Loucy (cell line): ENCODE measurements at regions not wholly inside any gene's neighbourhood (a gene's known extent, or its start where the extent isn't known, plus 50 kb on each side); places are given as distances from the start of the nearest gene placed in this dataset.

Source experiments
- H2AFZ ChIP-seq: fragments of 200-600 bp; sonication (generic); 2 replicates; pipeline ENCODE4 v1.6.0; 2016; ENCODE audit warnings: antibody characterized with exemption, mild to moderate bottlenecking, low read length, moderate library complexity
- H3F3A ChIP-seq: fragments of 200-600 bp; 2 replicates; pipeline ENCODE4 v1.6.0; 2016; ENCODE audit warnings: antibody characterized with exemption, low read depth, mild to moderate bottlenecking
- H3K27me3 ChIP-seq: fragments of 200-600 bp; sonication (generic); 2 replicates; pipeline ENCODE4 v1.6.1; 2014; ENCODE audit warnings: low read length, mild to moderate bottlenecking; ENCODE audit not compliant: insufficient read depth, poor library complexity, severe bottlenecking
- H3K36me3 ChIP-seq: fragments of 200-600 bp; sonication (generic); 2 replicates; pipeline ENCODE4 v1.6.1; 2016; ENCODE audit warnings: low read length; ENCODE audit not compliant: insufficient read depth
- H3K4me1 ChIP-seq: fragments of 200-600 bp; sonication (generic); 2 replicates; pipeline ENCODE4 v1.5.1; 2014; ENCODE audit warnings: low read length, mild to moderate bottlenecking; ENCODE audit not compliant: insufficient read depth, poor library complexity, severe bottlenecking
- H3K4me2 ChIP-seq: fragments of 200-600 bp; sonication (generic); 2 replicates; pipeline ENCODE4 v1.6.0; 2014; ENCODE audit warnings: antibody characterized with exemption, low read length, low read depth, mild to moderate bottlenecking; ENCODE audit not compliant: poor library complexity, severe bottlenecking
- H3K4me3 ChIP-seq: fragments of 200-600 bp; sonication (generic); 2 replicates; pipeline ENCODE4 v1.5.1; 2014; ENCODE audit warnings: low read length, mild to moderate bottlenecking, mixed read lengths; ENCODE audit not compliant: poor library complexity, severe bottlenecking
- H3K79me2 ChIP-seq: fragments of 200-600 bp; sonication (generic); 2 replicates; pipeline ENCODE4 v1.6.1; 2014; ENCODE audit warnings: low read length; ENCODE audit not compliant: insufficient read depth
- H3K9ac ChIP-seq: fragments of 200-600 bp; sonication (generic); 2 replicates; pipeline ENCODE4 v1.6.0; 2014; ENCODE audit warnings: mild to moderate bottlenecking, low read depth, low read length, moderate library complexity; ENCODE audit not compliant: poor library complexity, severe bottlenecking
- H3K9me2 ChIP-seq: fragments of 200-600 bp; sonication (generic); replicated peaks from 2 replicates; pipeline ENCODE4 v1.6.1; 2016; ENCODE audit warnings: low read depth, low read length, mixed read lengths
- H3K9me3 ChIP-seq: fragments of 200-600 bp; sonication (generic); 2 replicates; pipeline ENCODE4 v1.6.1; 2014; ENCODE audit warnings: mild to moderate bottlenecking, antibody characterized with exemption, low read length, low read depth; ENCODE audit not compliant: insufficient read depth
- H4K20me1 ChIP-seq: fragments of 200-600 bp; sonication (generic); 2 replicates; pipeline ENCODE4 v1.6.0; 2014; ENCODE audit warnings: antibody characterized with exemption, low read length, mild to moderate bottlenecking; ENCODE audit not compliant: insufficient read depth, poor library complexity, severe bottlenecking
- CTCF ChIP-seq: fragments of 200-600 bp; sonication (generic); conservative IDR thresholded peaks from 2 replicates; pipeline ENCODE4 v1.5.1; 2014; ENCODE audit warnings: mild to moderate bottlenecking, antibody characterized with exemption, low read length
- EZH2phosphoT487 ChIP-seq: fragments of 200-600 bp; IDR thresholded peaks from 2 replicates; pipeline ENCODE4 v1.6.1; 2018; ENCODE audit warnings: antibody characterized with exemption, mild to moderate bottlenecking, moderate library complexity, borderline replicate concordance

- H3K4me1 ChIP-seq, result no peaks in the 10 kb centered on the region
- no peaks in the 10 kb centered on the region for H3K79me2 ChIP-seq
- H3K9me3 ChIP-seq, result peaks cover 9% of the 10 kb centered on the region; the same call in 1 of the 2 replicates
- no peak overlapping the region for H3K4me3 ChIP-seq
- TF ChIP-seq CTCF (no peak), EZH2phosphoT487 (no peak)
- H3K36me3 ChIP-seq, result no peaks in the 10 kb centered on the region
- no peak overlapping the region for H3K4me2 ChIP-seq
- no peak overlapping the region for H2AFZ ChIP-seq
- H3K9me2 ChIP-seq, result no peaks in the 10 kb centered on the region
- no peaks in the 10 kb centered on the region for H3F3A ChIP-seq
- no peak overlapping the region for H3K9ac ChIP-seq
- H3K27me3 ChIP-seq, result no peaks in the 10 kb centered on the region
- no peaks in the 10 kb centered on the region for H4K20me1 ChIP-seq
Measured at GRCh38 chr1:14377386-14377785, 221.1 kb upstream of the KAZN start.

- no peak overlapping the region for H3K9ac ChIP-seq
- H3K4me2 ChIP-seq, result no peak overlapping the region
- no peak for TF ChIP-seq CTCF
- TF ChIP-seq EZH2phosphoT487, result no peak
- no peaks in the 10 kb centered on the region for H3K27me3 ChIP-seq
- no peaks in the 10 kb centered on the region for H3F3A ChIP-seq
- H2AFZ ChIP-seq, result no peak overlapping the region
- H3K4me3 ChIP-seq, result no peak overlapping the region
- no peaks in the 10 kb centered on the region for H3K9me2 ChIP-seq
- no peaks in the 10 kb centered on the region for H3K4me1 ChIP-seq
- no peaks in the 10 kb centered on the region for H3K36me3 ChIP-seq
- H3K79me2 ChIP-seq, result no peaks in the 10 kb centered on the region
- peaks cover 9% of the 10 kb centered on the region; the same call in 1 of the 2 replicates for H3K9me3 ChIP-seq
- no peaks in the 10 kb centered on the region for H4K20me1 ChIP-seq
Measured at GRCh38 chr1:14380408-14380807, 218.1 kb upstream of the KAZN start.

GRCh38 chr1:14390816-14391215, 207.7 kb upstream of the KAZN start:
- no peaks in the 10 kb centered on the region for H3K79me2 ChIP-seq
- H3K27me3 ChIP-seq, result no peaks in the 10 kb centered on the region
- H3K36me3 ChIP-seq, result no peaks in the 10 kb centered on the region
- H3K9me3 ChIP-seq, result no peaks in the 10 kb centered on the region
- TF ChIP-seq CTCF (no peak), EZH2phosphoT487 (no peak)
- no peak overlapping the region for H2AFZ ChIP-seq
- no peaks in the 10 kb centered on the region for H3K4me1 ChIP-seq
- no peaks in the 10 kb centered on the region for H3K9me2 ChIP-seq
- no peaks in the 10 kb centered on the region for H3F3A ChIP-seq
- H3K4me2 ChIP-seq, result no peak overlapping the region
- H4K20me1 ChIP-seq, result no peaks in the 10 kb centered on the region
- H3K4me3 ChIP-seq, result no peak overlapping the region
- H3K9ac ChIP-seq, result no peak overlapping the region
